HepG2 (cell line): ENCODE measurements at regions not wholly inside any gene's neighbourhood (a gene's known extent, or its start where the extent isn't known, plus 50 kb on each side); places are given as distances from the start of the nearest gene placed in this dataset.

Experiments used
- ATAC-seq: fragments of 200-7000 bp; cut with Tn5 transposase; 3 replicates; pipeline ENCODE4 v1.9.1; 2020; ENCODE audit warnings: mild to moderate bottlenecking, moderate library complexity
- BruUV-seq: library from RNA; stranded (reverse); fragments of 400-500 nt; replicated peaks from 2 replicates; lab custom pipeline; 2021; lab: Mats Ljungman, UMichigan
- CTCF ChIA-PET: fragments of 300-600 bp; formaldehyde crosslinking; extraction: SDS; loops from one replicate; lab custom pipeline; 2021; ENCODE audit warnings: low total read pairs, inconsistent platforms, low intra/inter-chr PET ratio; lab: Yijun Ruan, JAX
- POLR2A ChIA-PET: fragments of 350-600 bp; sonication (Branson Sonifier 250); formaldehyde crosslinking; loops from one replicate; lab custom pipeline; 2020; ENCODE audit warnings: antibody characterized with exemption, inconsistent platforms; lab: Yijun Ruan, JAX
- DNase-seq: peaks from one replicate; pipeline ENCODE4 v3.0.0-alpha.2; 2015; ENCODE audit warnings: low spot score
- FAIRE-seq: peaks from 3 replicates; lab custom pipeline; 2011; peaks lifted over from hg19 to GRCh38; lab: Jason Lieb, UNC
- H2AFZ ChIP-seq: one replicate; pipeline ENCODE4 v1.6.1; 2011; ENCODE audit warnings: low read length, inconsistent platforms
- H3K27ac ChIP-seq: fragments of 300-600 bp; 3 replicates; pipeline ENCODE4 v1.8.0; 2011; ENCODE audit warnings: mixed run types, mild to moderate bottlenecking, mixed read lengths, low read length, inconsistent platforms; ENCODE audit not compliant: insufficient read depth; ENCODE audit errors: extremely low read length
- H3K27me3 ChIP-seq, 2 experiments: fragments of 200-600 bp in 1 of 2; 2 replicates in 1 of 2; 3 replicates in 1 of 2; pipeline versions ENCODE4 v1.6.0 to v1.8.0; 2011; ENCODE audit warnings: low read length in 2 of 2, mild to moderate bottlenecking in 2 of 2, moderate library complexity in 2 of 2, inconsistent platforms in 1 of 2; ENCODE audit not compliant: insufficient read depth in 2 of 2, control insufficient read depth in 1 of 2
- H3K36me3 ChIP-seq, 2 experiments: fragments of 200-600 bp in 1 of 2; replicated peaks in 1 of 2; 2 replicates in 1 of 2; 3 replicates in 1 of 2; pipeline versions ENCODE4 v1.5.1 to v1.8.0; 2011; ENCODE audit warnings: low read length in 2 of 2, inconsistent platforms in 1 of 2; ENCODE audit not compliant: insufficient read depth in 2 of 2, control insufficient read depth in 1 of 2
- H3K4me1 ChIP-seq: 2 replicates; pipeline ENCODE4 v1.5.1; 2012; ENCODE audit warnings: low read length, inconsistent platforms; ENCODE audit not compliant: insufficient read depth
- H3K4me2 ChIP-seq: 2 replicates; pipeline ENCODE4 v1.6.0; 2011; ENCODE audit warnings: low read depth, low read length, inconsistent platforms
- H3K4me3 ChIP-seq, 3 experiments: fragments of 200-600 bp in 1 of 3; sonication (generic), shearing (Covaris generic) in 1 of 3; replicated peaks in 1 of 3; 2 replicates each; pipeline ENCODE4 v1.5.1; 2011 to 2016; ENCODE audit warnings: low read length in 3 of 3, inconsistent platforms in 2 of 3, low read depth in 2 of 3, mild to moderate bottlenecking in 2 of 3, control low read depth in 1 of 3, mixed read lengths in 1 of 3; ENCODE audit not compliant: insufficient read depth in 1 of 3
- H3K79me2 ChIP-seq: one replicate; pipeline ENCODE4 v1.6.1; 2011; ENCODE audit warnings: low read length, inconsistent platforms; ENCODE audit not compliant: insufficient read depth
- H3K9ac ChIP-seq: 2 replicates; pipeline ENCODE4 v1.6.0; 2011; ENCODE audit warnings: mild to moderate bottlenecking, low read depth, low read length, inconsistent platforms; ENCODE audit not compliant: insufficient read depth
- H3K9me3 ChIP-seq: 2 replicates; pipeline ENCODE4 v1.5.1; 2012; ENCODE audit warnings: mild to moderate bottlenecking, low read length
- H4K20me1 ChIP-seq: 2 replicates; pipeline ENCODE4 v1.6.0; 2011; ENCODE audit warnings: inconsistent platforms, mild to moderate bottlenecking, low read length, moderate library complexity; ENCODE audit not compliant: insufficient read depth
- ARNT ChIP-seq: fragments of 450-650 bp; IDR thresholded peaks from 2 replicates; pipeline ENCODE4 v1.6.1; 2017
- CREB3 ChIP-seq: sonication (generic); formaldehyde crosslinking; IDR thresholded peaks from 2 replicates; pipeline ENCODE4 v1.5.0; 2020; ENCODE audit warnings: missing genetic modification reagents
- FOXP1 ChIP-seq, 2 experiments: fragments of 450-650 bp in 1 of 2; IDR thresholded peaks; 2 replicates each; pipeline ENCODE4 v1.6.1; 2017 to 2018; ENCODE audit warnings: antibody characterized with exemption in 1 of 2
- HNRNPL ChIP-seq: fragments of 200-400 bp; formaldehyde crosslinking; IDR thresholded peaks from 2 replicates; pipeline ENCODE4 v1.6.1; 2017; ENCODE audit warnings: mild to moderate bottlenecking, low read depth, low read length
- NCOA5 ChIP-seq: sonication (generic); formaldehyde crosslinking; IDR thresholded peaks from 2 replicates; pipeline ENCODE4 v1.4.0; 2020; ENCODE audit warnings: missing genetic modification reagents
- SCMH1 ChIP-seq: sonication (generic); formaldehyde crosslinking; IDR thresholded peaks from 2 replicates; pipeline ENCODE4 v1.9.0; 2021; ENCODE audit warnings: missing genetic modification reagents, mild to moderate bottlenecking, borderline replicate concordance
- THAP9 ChIP-seq: sonication (generic); formaldehyde crosslinking; IDR thresholded peaks from 2 replicates; pipeline ENCODE4; 2020; ENCODE audit warnings: missing genetic modification reagents, mild to moderate bottlenecking, borderline replicate concordance
- ZFP36 ChIP-seq: fragments of 150-350 bp; IDR thresholded peaks from 2 replicates; pipeline ENCODE4 v1.6.1; 2018; ENCODE audit warnings: borderline replicate concordance, low read length, low read depth; ENCODE audit not compliant: partially characterized antibody
- ZNF20 ChIP-seq: sonication (generic); formaldehyde crosslinking; IDR thresholded peaks from 2 replicates; pipeline ENCODE4 v1.4.0; 2020; ENCODE audit warnings: mild to moderate bottlenecking, moderate library complexity, missing genetic modification reagents
- ZNF556 ChIP-seq: sonication (generic); formaldehyde crosslinking; IDR thresholded peaks from 2 replicates; pipeline ENCODE4 v1.4.0; 2020; ENCODE audit warnings: mild to moderate bottlenecking, missing genetic modification reagents, borderline replicate concordance
- WGBS: methylation state at CpG from one replicate; pipeline ENCODE4 v1.1.6; 2017; ENCODE audit warnings: low lambda C conversion rate; 5-methylcytosine and 5-hydroxymethylcytosine counted together
- in situ Hi-C: cut with HindIII; loops from 2 replicates; pipeline ENCODE4 v1.10.0; 2017; ENCODE audit warnings: low pct_unique_long_range_greater_than_20kb; ENCODE audit not compliant: extremely low pct_ligation_motif_present
- intact Hi-C: fragments of 100-400 bp; cut with micrococcal nuclease; formaldehyde crosslinking; loops from one replicate; pipeline ENCODE4 v1.10.0; 2022; ENCODE audit not compliant: unreplicated experiment

- WGBS: 0% methylated on average over 3 of the region's 3 CpGs
These were observed 89.1 kb upstream of the ARHGAP20 start for GRCh38 chr11:110801328-110801727.

More at GRCh38 chr11:110801328-110801727, 89.1 kb upstream of the ARHGAP20 start:
- no peak for ATAC-seq
- H3K4me2 ChIP-seq: no peak overlapping the region
- H3K4me3 ChIP-seq: no peak overlapping the region
- TF ChIP-seq ZNF20 (CRISPR knock-in tag): no peak
- TF ChIP-seq NCOA5 (CRISPR knock-in tag): no peak
- TF ChIP-seq ZNF556 (CRISPR knock-in tag): no peak
- TF ChIP-seq HNRNPL: no peak
- TF ChIP-seq SCMH1 (CRISPR knock-in tag): no peak
- no peak for TF ChIP-seq CREB3 (CRISPR knock-in tag)
- no peak for TF ChIP-seq ZFP36
- TF ChIP-seq ARNT: no peak
- TF ChIP-seq FOXP1 (IDR thresholded peaks at IDR 0.05): no peak
- no peak for TF ChIP-seq FOXP1 (CRISPR knock-in tag; IDR thresholded peaks at IDR 0.05)
- TF ChIP-seq THAP9 (CRISPR knock-in tag): no peak
- no peaks in the 10 kb centered on the region for H3K79me2 ChIP-seq
- intact Hi-C loops: no loop called here
- H3K4me1 ChIP-seq: no peaks in the 10 kb centered on the region
- H3K9me3 ChIP-seq: no peaks in the 10 kb centered on the region
- H3K36me3 ChIP-seq: no peaks in the 10 kb centered on the region
- no peak for FAIRE-seq
- in situ Hi-C loops: no loop called here
- no TSS peak for BruUV-seq
- H3K9ac ChIP-seq: no peak overlapping the region
- no peak overlapping the region for H3K27ac ChIP-seq
- no peaks in the 10 kb centered on the region for H3K27me3 ChIP-seq
- H4K20me1 ChIP-seq: no peaks in the 10 kb centered on the region
- ChIA-PET CTCF (no interaction called here), POLR2A (no interaction called here)
- no peak for DNase-seq
- no peak overlapping the region for H2AFZ ChIP-seq
